ENCODE measurements at regions not wholly inside any gene's neighbourhood (a gene's known extent, or its start where the extent isn't known, plus 50 kb on each side); places are given as distances from the start of the nearest gene placed in this dataset.
"Not testable (repeated sequence)": the region's sequence is repeated elsewhere in the genome, so short reads cannot be mapped to it uniquely, and the experiment has no call there.

DNA sequence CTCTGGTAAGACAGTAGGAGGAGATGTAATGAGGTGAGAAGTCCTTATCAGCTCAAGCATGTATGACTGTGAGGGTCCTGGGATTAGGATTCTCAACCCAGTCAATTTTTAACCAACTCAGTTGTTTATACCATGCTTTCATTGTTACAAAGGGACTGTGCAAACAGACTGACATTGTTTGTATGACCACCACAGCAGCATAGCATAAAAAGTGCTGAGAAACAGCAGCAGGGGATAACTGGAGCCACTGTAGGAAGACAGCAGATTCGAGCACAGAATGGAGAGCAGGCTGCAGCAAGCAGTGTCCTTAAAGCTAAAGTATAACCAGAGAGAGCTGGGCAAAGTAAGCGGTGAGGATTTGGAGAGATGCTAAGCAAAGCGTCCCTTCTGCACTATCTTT, 829.5 kb downstream of the REEP3 start:
- no peak for DNase-seq

DNA sequence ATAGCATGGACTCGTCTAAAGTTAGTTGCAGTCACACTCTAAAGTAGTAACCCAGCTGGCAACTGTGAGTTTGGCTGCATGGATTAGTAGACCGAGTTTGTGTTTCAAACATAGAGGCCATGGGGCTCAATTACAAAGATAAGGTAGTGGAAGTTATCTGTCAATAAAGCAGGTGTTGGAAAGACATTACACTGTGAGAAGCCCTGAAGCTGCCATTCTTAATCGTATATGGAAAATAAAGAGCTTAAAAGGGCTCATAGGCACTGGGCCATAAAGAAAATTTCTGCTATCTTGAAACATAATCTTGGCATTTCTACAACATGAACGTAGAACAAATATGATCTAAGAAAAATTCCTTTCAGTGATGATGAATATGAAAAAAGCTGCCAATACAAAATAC, 837.7 kb downstream of the REEP3 start:
- no peak for DNase-seq

DNA sequence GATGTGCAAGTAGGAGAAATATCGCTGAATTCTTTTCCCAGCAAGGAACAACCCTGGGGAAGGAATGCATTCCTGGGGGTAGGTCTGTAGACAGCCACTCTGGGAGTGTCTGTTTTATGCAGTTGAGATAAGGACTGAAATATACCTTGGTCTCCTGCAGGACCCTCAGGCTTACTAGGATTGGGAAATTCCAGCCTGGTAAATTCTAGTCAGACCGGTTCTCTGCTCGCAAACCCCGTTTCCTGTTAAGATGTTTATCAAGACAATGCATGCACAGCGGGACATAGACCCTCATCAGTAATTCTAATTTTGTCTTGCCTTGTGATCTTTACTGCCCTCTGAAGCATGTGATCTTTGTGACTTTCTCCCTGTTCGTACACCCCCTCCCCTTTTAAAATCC, 839.0 kb downstream of the REEP3 start:
- not testable (repeated sequence) for DNase-seq

DNA sequence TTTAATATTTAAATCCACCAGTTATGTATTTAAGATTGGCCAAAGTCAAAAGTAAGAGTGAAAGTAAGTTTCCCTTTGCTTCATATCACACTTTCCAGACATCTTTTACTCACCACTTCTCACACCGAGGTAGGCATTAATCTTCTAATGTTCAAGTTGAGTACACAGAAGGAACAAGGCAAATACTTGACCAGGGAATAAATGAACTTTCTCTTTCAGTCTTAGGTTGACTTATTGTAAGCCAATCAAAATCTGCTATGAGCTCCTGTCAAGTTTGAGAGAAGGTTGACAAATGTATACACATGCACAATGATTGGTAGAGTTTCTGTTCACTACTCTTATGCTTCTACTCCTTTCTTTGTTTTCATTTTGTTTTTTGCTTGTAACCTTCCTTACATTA, 842.5 kb downstream of the REEP3 start:
- DNase-seq, result no peak

DNA sequence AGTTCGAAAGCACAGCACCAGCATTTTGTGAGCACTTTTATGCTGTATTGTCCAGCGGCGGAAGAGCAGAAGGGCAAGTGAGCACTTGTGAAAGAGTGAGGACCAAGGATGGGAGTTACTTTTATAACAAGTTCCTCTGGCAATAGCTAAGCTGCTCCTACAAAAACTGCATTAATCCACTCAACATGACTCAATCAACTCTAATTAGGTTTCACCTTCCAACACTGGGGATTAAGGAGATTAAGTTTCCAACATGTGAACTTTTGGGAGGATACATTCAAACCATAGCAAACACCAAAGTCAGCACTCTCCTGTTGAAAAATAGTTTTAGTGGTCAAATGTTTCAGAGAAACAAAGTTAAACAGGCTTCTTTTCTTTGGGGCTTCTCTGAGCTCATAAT, 844.5 kb downstream of the REEP3 start:
- no peak for DNase-seq

DNA sequence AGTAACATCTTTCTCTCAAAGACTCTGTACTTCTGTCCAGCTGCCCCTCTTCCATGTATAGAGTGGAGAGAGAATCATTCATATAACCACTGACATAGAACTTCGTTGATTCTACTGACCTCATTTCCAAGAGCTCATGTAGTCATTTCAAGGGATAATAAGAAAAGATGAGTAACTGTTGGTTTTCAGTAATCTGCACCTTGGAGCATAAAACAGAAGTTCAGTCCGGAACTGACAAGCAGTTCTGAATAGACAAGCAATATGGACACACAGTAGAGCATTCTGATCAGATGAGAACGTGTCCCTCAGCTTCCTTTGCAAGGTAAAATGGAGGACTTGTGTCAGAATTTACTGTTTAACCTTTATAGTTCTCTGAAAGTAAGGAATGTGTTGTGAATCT, 847.1 kb downstream of the REEP3 start:
- no peak for DNase-seq

DNA sequence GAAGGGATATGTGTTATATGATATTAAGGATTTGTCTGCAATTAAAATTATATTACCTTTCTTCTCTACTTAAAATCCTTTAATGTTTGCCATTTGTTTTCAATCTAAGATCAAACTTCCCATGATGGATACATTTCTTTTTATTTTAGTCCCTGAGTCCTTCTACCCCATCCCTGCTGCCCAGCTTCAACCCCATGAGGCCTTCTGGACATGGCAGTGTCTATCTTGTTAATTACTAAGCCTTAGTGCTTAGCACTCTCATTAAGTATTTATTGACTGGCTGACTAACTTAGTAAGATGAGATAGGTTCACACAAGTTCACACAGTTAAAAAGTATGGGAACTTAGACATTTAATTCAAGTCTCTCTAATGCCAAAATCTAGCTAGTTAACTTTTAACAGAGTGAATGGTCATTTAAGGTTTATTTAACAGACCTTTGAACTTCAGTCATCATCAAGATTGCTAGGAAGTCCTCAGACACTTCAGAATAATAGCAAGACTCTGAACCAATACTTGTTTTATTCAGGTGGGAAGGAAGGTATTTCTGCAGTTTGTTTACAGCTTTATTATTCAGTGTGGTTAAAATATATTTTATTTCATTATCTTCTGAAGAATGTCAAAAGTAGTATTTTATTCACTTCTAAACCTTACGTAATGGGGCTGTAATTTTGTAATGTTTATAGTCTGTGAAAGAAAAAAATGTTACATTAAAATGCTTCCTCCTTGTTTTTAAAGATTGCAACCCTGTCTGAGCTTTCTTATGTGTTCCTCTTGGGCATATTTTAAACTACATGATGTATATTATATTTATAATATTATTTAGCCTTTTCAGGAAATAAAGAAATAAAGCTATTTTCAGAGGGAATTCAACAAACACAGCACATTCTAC, 848.9 kb downstream of the REEP3 start:
- DNase-seq, result no peak

DNA sequence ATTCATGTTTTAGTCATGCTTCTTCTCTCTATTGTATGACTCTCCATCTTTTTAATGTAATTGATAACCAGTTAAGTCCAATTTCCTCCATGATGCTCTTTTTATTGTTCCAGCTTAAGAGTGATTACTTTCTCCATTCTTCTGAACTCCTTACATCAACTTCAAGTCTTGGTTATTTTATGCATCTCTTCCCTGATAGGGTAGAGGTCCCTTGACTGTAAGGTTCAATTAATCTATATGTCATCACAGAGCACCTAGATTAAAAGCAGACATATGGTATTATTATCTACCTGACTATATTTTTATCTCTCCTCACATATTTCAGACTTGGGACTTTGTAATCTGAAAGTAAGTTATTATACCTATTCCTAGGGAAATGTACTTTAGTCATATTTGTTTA, 853.1 kb downstream of the REEP3 start:
- no peak for DNase-seq

DNA sequence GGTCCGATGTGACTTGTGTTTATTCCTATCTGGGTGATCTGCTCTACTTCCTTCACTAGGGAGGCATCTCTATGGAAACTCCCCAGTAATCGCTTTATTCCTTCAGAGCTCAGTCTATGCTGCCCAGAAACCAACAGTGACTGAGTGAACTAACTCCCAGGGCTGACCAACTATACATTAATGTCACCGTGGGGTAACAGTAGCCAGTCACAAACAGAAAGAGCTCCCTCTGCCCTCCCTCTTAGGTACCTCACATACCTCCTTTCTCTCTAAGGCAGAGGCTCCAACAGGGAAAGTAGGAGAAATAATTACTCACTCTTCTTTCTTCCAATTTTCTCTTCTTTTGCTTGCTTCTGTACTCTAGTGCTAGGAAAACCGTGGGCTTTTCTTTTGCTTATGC, 855.0 kb downstream of the REEP3 start:
- DNase-seq, result no peak

DNA sequence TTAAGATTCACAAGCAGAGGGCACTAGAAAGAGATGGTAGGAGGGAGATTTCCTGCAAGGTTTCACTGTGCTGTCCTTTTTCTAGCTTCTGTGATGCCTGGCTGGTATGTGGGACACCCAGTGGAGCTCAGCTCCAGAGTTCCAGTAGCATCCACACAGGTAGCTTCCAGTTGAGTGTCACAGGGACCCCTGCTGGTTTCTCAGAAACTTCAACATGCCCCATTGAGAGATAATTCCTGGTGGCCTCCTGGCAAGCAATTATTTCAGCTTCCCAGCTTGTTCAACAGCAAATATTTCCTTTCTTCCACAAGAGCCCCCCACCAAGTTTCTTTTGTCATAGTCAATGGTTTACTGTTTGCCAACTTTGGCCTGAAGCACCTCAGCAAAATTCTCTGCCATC, 858.7 kb downstream of the REEP3 start:
- DNase-seq, result no peak

DNA sequence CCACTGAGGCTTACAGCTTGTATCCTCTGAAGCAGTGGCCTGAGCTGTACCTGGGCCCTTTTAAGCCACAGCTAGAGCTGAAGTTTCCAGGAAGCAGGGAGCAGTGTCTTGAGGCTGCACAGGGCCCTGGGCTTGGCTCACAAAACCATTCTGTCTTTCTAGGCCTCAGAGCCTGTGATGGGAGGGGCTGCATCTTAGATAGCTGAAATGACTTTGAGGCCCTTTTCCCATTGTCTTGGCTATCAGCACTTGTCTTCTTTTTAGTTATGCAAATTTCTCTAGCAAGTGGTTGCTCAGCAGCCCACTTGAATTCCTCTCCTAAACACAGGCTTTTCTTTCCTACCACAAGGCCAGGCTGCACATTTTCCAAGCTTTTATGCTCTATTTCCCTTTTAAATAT, 864.2 kb downstream of the REEP3 start:
- no peak for DNase-seq

DNA sequence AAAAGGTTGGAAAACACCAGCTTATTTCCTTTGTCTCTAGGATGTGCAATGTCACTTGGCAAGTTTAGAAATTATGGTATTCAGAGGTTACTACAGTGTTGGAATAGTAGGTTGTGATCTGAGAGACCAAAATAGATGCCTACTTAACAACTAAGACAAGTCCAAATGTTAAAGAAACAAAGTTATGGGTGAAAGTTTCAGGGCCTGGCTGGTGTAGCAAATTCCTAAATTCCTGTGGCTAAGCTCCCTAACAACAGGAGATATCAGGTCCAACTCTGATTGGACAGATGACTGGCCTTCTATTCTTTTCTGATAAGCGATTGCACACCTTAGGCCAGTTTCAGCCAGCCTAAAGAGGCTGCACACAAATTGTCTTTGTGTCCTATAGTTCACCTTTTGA, 873.5 kb downstream of the REEP3 start:
- DNase-seq, result no peak

DNA sequence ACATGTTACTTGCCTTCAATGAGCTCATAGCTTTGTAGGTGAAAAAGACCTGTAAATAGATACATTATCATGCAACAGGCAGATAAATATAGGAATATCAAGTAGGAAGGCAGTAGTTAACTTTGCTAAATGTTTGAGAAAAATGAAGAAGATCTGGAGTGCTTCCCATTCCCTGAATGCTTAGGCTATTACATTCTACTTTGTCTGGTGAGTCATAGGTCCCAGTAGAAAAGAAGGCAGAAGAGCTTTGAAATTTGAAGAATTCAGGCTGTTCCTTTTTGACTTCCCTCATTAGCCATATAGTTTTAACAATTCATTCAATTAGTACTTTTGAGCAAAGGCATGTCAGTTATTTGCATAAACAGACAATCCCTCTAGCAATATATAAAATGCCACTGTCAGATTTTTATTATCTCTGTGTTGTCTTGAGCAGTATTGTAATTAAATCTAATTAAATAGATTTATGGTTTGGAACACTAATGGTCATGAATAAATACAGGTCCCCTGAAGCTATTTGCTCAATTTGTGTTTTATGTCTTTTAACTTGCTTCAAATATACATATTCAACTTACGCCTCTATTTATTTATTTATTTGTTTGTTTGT, 875.0 kb downstream of the REEP3 start:
- no peak for DNase-seq

DNA sequence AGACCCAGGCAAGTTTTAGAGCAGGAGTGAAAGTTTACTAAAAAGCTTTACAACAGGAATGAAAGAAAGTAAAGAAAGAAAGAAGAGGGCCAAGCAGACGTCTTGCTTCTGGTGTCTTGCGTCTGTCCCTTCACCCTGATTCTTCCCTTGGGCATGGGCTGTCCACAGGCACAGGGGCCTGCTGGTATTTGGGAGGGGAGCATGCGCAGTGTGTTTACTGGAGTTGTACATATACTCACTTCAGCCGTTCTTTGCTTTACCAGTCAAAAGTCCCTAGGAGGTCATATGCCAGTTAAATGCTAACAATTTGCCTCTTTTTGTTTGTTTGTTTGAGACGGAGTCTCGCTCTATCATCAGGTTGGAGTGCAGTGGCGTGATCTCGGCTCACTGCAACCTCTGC, 875.9 kb downstream of the REEP3 start:
- no peak for DNase-seq

DNA sequence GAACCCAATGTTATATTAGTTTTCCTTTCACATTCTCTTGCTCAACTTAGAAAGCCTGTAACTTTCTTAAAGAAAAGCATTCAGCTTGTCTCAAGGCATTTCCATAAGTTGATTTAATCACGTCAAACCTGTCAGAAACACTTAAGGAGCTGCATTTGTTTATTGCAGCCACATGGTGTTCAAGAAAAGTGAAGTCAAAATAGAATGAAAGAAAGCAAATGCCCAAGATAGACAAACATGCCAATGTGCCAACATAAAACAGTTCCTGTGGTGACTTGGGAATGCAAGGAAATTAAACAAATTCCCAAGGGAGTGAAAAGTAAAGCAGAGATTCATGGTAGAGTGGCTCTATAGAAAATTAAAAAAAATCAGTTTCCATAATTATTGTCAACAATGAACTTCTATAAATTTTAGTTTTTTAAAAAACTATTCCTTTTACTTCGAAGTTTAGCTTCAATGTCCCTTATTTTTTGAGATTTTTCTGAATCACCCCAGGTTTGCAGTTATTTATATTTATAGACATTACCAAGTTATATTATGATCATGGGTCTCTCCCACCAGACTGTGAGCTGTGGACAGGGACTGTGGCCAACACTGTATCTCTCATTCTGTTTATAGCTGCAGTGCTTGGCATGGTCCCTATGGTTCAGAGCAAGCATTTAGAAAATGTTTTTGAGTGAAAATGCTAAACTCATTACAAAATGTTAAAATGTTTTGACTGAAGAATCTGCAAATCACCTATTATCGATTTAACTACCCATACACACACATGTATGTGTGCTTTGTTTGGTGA, 887.4 kb downstream of the REEP3 start:
- no peak for DNase-seq

DNA sequence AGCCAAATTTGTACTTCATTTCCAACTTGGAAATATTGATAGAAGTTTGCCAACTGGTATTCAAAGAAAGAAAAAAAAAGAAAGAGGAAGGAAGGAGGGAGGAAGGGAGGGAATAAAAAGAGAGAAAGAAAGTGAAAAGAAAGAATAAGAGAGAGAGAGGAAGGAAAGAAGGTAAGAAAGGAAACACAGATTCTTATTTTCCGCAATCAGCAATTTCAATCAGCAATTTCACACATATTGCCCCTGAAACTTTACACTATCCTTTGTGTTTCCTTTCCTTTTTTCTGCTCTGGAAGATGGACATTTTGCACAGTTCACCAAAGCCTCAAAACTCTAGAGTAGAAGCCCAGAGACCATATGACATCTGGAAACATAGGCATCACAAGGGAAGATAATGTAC, 888.1 kb downstream of the REEP3 start:
- DNase-seq, result no peak

DNA sequence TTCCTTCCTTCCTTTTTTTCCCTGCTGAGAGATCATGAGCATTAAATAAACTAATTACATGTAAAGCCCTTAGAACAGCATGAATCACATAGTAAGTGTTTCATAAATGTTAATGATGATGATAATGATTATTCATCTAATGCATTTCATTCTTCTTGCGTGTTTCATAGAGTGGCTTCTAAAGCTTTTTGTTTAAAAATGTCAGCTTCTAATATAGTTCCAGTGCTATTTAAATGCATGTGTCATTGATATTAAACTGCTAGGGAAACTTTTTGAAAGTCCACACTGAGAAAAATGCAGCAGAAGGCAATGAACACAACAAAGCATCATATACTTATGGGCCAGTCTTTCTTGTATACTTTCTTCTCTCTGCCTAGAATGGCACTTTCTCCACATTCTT, 894.8 kb downstream of the REEP3 start:
- no peak for DNase-seq

DNA sequence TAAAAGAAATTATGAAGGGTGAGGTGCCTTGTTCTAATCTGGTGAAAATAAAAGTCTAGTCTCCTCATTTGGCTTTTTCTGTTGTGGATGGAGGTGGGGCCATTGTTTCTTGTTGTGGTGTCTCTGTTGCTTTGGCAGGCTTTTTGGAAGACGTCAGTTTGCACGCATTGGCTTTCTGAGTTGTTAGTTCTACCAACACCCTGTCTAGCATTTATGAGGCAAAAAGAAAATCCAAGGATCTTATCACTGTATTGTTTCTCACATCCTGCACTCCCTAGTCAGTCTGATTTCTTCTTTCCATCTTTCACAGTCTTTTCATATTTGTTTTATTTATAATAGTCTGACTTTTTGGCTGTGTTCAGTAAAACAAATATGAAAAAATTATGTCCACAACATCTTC, 898.3 kb downstream of the REEP3 start:
- no peak for DNase-seq

DNA sequence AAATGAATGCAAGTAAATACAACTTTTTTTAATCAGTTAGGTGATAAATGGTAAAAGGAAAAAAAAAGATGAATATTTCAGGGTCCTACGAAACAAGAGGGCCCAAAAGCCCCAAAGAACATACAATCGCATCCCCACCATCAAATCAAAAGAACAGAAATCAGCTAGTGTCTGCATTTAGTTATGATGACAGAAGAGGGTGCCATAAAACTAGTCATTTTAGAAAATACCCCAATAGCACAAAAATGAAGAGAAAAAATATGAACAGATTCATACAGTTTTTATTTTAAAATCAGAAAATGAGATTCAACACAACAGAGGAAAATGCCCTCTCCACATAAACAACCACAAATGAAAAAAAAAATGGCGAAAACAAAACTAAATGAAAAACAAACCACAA, 905.5 kb downstream of the REEP3 start:
- no peak for DNase-seq

DNA sequence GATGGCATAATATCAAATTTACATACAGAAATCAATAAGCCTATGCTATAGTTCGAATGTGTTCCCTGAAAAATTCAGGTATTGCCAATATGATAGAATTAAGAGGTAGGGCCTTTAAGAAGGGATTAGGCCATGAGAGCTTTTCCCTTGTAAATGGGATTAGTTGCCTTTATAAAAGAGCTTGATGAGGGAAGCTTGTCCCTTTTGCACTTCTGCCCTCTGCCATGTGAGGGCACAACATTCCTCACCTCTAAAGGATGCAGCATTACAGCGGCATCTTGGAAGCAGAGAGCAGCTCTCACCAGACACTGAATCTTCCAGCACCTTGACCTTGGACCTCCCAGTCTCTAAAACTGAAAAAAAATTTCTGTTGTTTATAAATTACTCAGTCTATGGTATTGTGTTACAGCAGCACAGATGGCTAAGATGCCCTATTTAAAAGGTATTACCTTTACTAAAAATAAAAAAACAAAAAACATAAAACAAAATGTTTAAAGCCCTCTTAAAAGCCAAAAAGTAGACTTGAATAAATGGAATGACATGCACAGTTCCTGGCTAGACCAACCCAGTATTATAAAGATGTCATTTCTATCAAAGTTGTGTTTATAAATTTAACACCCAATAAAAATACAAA, 909.6 kb downstream of the REEP3 start:
- no peak for DNase-seq

DNA sequence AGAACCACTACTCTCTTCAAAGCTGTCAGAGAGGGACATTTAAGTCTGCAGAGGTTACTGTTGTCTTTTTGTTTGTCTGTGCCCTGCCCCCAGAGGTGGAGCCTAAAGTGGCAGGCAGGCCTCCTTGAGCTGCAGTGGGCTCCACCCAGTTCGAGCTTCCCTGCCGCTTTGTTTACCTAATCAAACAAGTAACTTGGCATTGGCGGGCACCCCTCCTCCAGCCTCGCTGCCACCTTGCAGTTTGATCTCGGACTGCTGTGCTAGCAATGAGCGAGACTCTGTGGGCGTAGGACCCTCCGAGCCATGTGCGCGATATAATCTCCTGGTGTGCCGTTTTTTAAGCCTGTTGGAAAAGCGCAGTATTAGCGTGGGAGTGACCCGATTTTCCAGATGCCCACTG, 920.7 kb downstream of the REEP3 start:
- not testable (repeated sequence) for DNase-seq

DNA sequence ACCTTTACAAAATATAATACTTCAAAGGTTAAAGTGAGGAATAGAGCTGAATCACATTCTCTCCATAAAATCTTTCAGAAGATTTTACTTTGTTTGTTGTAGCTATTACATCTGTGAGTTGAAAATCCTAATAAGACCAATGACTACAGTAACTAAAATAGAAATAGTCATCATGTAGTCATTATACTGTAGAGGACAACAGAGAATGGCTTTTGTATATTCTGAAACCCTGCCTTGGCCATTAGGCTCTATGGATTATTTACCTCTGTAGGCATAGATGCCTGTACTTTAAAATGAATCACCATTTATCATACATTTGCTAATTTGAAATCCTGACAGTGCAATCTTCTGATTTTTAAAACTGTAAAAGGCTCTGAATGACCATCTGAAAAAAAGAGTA, 923.0 kb downstream of the REEP3 start:
- no peak for DNase-seq

DNA sequence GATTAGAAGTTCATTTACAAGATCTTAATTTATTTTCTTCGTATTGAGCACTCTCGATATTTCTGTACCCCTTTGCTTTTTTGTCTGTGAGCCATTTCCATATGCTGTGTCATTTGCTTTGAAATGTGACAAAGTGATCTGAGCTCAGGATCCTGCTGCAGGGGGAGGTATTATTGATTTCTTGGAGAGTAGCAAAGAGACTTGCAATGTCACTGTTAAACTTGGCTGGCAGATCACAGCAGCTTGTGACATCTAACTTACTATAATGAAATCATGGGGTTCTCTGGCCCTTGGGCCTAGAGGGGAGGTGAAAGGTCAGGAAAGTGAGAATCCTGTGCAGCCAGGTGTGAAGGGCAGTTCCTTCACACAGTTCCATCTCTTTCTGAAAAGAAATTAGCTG, 923.4 kb downstream of the REEP3 start:
- no peak for DNase-seq

DNA sequence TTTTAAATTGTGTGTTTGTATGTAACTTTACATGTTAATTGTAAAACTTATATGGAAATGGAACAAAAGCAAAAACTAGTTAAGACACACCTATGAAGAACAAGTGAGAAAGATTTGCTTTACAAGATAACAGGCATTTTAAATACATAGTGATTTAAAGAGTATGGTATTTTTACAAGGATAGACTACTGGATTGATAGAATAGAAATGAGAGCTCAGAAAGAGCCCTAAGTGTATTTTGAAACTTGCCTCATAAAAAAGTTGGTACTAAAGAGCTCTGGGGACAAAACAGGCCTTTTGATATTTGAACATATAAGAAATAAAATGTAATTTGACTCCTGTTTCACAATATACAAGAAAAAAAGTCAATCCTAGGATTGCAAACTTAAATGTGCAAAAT, 928.4 kb downstream of the REEP3 start:
- DNase-seq, result no peak
